ENCODE measurements at regions not wholly inside any gene's neighbourhood (a gene's known extent, or its start where the extent isn't known, plus 50 kb on each side); places are given as distances from the start of the nearest gene placed in this dataset.

GRCh38 chr6:154578004-154578559, 67.6 kb upstream of the CNKSR3 start:
- TF ChIP-seq CTCF (IDR thresholded peaks at IDR 0.05; ENCODE audit: low read depth, low read length, poor library complexity, severe bottlenecking): no peak
- no peak for TF ChIP-seq EZH2phosphoT487 (IDR thresholded peaks at IDR 0.05; ENCODE audit: borderline replicate concordance, low read length)
